Fibroblast of lung (primary cell): ENCODE measurements at regions not wholly inside any gene's neighbourhood (a gene's known extent, or its start where the extent isn't known, plus 50 kb on each side); places are given as distances from the start of the nearest gene placed in this dataset.

Experiments used
- DNase-seq, 2 donors: peaks; one replicate each; pipeline versions ENCODE4 v3.0.0 to v3.0.0-alpha.2; 2010; ENCODE audit warnings: low read depth in 2 of 2
- H2AFZ ChIP-seq: 2 replicates; pipeline ENCODE4 v1.5.1; 2012; ENCODE audit warnings: low read length, control low read depth, inconsistent platforms
- H3K27ac ChIP-seq: 2 replicates; pipeline ENCODE4 v1.5.1; 2011; ENCODE audit warnings: low read length, control low read depth; ENCODE audit not compliant: insufficient read depth
- H3K27me3 ChIP-seq: 2 replicates; pipeline ENCODE4 v1.5.1; 2011; ENCODE audit warnings: mild to moderate bottlenecking, low read length; ENCODE audit not compliant: control insufficient read depth, insufficient read depth
- H3K36me3 ChIP-seq: 2 replicates; pipeline ENCODE4 v1.5.1; 2011; ENCODE audit warnings: low read length; ENCODE audit not compliant: control insufficient read depth, insufficient read depth
- H3K4me1 ChIP-seq: 2 replicates; pipeline ENCODE4 v1.5.1; 2011; ENCODE audit warnings: low read length; ENCODE audit not compliant: control insufficient read depth, insufficient read depth; ENCODE audit errors: extremely low read depth
- H3K4me2 ChIP-seq: 2 replicates; pipeline ENCODE4 v1.5.1; 2011; ENCODE audit warnings: low read length, control low read depth; ENCODE audit not compliant: insufficient read depth; ENCODE audit errors: extremely low read depth
- H3K4me3 ChIP-seq, 4 experiments: fragments of 200-600 bp in 1 of 4; sonication (generic) in 1 of 4; replicated peaks in 1 of 4; 2 replicates each; pipeline ENCODE4 v1.5.1; 2011 to 2016; ENCODE audit warnings: low read length in 4 of 4, low read depth in 3 of 4, mild to moderate bottlenecking in 3 of 4, control low read depth in 2 of 4, inconsistent platforms in 1 of 4, mixed read lengths in 1 of 4; ENCODE audit not compliant: insufficient read depth in 1 of 4; ENCODE audit errors: control extremely low read depth in 1 of 4
- H3K79me2 ChIP-seq: 2 replicates; pipeline ENCODE4 v1.5.1; 2012; ENCODE audit warnings: mild to moderate bottlenecking, low read length, inconsistent platforms; ENCODE audit not compliant: control insufficient read depth, insufficient read depth
- H3K9ac ChIP-seq: 2 replicates; pipeline ENCODE4 v1.5.1; 2011; ENCODE audit warnings: mild to moderate bottlenecking, low read length, control low read depth; ENCODE audit not compliant: insufficient read depth
- H3K9me3 ChIP-seq: 2 replicates; pipeline ENCODE4 v1.5.1; 2012; ENCODE audit warnings: low read depth, low read length; ENCODE audit not compliant: control insufficient read depth, insufficient read depth
- H4K20me1 ChIP-seq: 2 replicates; pipeline ENCODE4 v1.5.1; 2011; ENCODE audit warnings: low read length; ENCODE audit not compliant: control insufficient read depth, insufficient read depth; ENCODE audit errors: extremely low read depth
- EZH2 ChIP-seq: IDR thresholded peaks from 2 replicates; pipeline ENCODE4 v1.5.1; 2012; ENCODE audit warnings: low read length, control low read depth, mild to moderate bottlenecking; ENCODE audit errors: missing control alignments
- TF ChIP-seq, protein P1 (sequence below), 2 donors: IDR thresholded peaks in 1 of 2; conservative IDR thresholded peaks in 1 of 2; 1 replicate in 1 of 2; 2 replicates in 1 of 2; pipeline ENCODE4 v1.5.1; 2011 to 2012; ENCODE audit warnings: low read length in 2 of 2, control low read depth in 1 of 2, inconsistent platforms in 1 of 2, low read depth in 1 of 2, mild to moderate bottlenecking in 1 of 2

DNA sequence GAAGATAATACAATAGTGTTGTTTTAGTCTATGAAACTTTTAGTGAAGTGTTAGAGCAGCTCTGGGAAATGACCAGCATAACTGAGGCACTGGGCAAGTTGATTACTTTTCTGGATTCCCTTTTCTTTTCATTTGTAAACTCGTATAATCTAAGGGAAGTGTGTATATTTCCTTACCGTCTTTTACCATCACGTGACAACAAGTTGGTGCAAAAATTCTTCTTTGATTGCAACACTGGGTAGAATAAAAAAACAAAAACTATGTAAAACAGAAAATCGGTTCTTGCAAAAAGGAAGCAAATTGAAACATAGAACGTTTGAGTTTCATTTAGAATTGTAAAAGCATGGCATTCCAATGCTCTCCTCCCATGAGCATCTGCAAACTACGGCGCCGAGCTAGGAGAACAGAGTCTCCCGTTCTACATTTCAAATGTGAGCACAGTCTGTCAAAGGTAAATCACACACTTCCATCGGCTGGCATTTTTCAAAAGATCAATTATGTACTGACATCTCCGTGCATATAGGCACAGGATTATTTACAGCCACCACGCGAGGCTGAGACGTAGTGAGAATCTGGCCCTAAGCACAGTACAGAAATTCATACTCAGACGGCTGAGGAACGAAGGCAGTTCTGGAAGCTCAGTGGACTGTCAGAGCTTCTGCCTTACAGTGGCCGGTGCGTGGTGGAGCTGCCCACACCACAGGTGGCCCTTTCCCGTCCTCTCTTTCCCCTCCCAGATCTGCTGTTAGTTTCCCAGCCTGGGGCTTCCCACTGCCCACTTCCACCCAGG is 314.0 kb downstream of the BMP7 start:
- Histone ChIP-seq H3K27ac (no peak overlapping the region), H3K9ac (no peak overlapping the region), H4K20me1 (no peaks in the 10 kb centered on the region), H3K4me3 (no peak overlapping the region), H3K27me3 (no peaks in the 10 kb centered on the region), H3K9me3 (no peaks in the 10 kb centered on the region), H3K4me2 (no peak overlapping the region), H3K36me3 (no peaks in the 10 kb centered on the region), H3K79me2 (no peaks in the 10 kb centered on the region), H2AFZ (no peak overlapping the region), H3K4me1 (no peaks in the 10 kb centered on the region)
- DNase-seq, result no peak
- TF ChIP-seq, protein P1, sequence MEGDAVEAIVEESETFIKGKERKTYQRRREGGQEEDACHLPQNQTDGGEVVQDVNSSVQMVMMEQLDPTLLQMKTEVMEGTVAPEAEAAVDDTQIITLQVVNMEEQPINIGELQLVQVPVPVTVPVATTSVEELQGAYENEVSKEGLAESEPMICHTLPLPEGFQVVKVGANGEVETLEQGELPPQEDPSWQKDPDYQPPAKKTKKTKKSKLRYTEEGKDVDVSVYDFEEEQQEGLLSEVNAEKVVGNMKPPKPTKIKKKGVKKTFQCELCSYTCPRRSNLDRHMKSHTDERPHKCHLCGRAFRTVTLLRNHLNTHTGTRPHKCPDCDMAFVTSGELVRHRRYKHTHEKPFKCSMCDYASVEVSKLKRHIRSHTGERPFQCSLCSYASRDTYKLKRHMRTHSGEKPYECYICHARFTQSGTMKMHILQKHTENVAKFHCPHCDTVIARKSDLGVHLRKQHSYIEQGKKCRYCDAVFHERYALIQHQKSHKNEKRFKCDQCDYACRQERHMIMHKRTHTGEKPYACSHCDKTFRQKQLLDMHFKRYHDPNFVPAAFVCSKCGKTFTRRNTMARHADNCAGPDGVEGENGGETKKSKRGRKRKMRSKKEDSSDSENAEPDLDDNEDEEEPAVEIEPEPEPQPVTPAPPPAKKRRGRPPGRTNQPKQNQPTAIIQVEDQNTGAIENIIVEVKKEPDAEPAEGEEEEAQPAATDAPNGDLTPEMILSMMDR (conservative IDR thresholded peaks at IDR 0.05 in 1 of 2, IDR thresholded peaks at IDR 0.05 in 1 of 2; ENCODE audit: low read depth in 1 of 2, low read length in 2 of 2), result no peak
- no peak for TF ChIP-seq EZH2

DNA sequence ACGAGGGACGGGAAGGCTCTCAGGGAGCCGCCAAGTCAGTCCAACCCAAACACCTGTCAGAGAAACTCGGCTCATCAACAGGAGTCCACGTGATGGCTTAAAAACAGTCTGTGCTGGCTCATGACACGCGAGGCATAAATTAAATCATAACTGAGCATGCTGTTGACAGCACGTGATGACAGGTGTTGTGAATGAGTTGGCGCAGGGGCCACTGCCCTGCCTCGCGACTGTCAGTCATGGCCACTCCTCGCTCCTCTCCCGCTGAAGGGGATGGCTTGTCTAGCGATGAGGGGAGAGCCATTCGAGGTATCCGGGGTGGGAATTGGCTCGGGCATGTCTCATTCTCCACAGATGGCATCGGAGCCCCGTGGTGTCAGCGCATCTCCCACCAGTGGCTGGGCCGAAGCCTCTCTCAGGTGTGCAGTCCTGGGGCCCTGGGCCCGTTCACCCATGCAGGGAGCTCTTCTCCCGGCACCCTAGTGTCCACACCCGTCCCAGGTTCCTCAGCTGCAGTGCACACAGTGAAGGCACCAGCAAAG is 313.3 kb downstream of the BMP7 start:
- H4K20me1 ChIP-seq, result no peaks in the 10 kb centered on the region
- no peaks in the 10 kb centered on the region for H3K4me1 ChIP-seq
- no peak overlapping the region for H3K27ac ChIP-seq
- TF ChIP-seq EZH2, result no peak
- TF ChIP-seq, protein P1 (conservative IDR thresholded peaks at IDR 0.05 in 1 of 2, IDR thresholded peaks at IDR 0.05 in 1 of 2; ENCODE audit: low read depth in 1 of 2, low read length in 2 of 2), result no peak
- H3K4me2 ChIP-seq, result no peak overlapping the region
- no peak for DNase-seq
- no peak overlapping the region for H3K9ac ChIP-seq
- no peak overlapping the region for H2AFZ ChIP-seq
- no peaks in the 10 kb centered on the region for H3K36me3 ChIP-seq
- no peaks in the 10 kb centered on the region for H3K27me3 ChIP-seq
- H3K9me3 ChIP-seq, result no peaks in the 10 kb centered on the region
- H3K79me2 ChIP-seq, result no peaks in the 10 kb centered on the region
- H3K4me3 ChIP-seq, result no peak overlapping the region

DNA sequence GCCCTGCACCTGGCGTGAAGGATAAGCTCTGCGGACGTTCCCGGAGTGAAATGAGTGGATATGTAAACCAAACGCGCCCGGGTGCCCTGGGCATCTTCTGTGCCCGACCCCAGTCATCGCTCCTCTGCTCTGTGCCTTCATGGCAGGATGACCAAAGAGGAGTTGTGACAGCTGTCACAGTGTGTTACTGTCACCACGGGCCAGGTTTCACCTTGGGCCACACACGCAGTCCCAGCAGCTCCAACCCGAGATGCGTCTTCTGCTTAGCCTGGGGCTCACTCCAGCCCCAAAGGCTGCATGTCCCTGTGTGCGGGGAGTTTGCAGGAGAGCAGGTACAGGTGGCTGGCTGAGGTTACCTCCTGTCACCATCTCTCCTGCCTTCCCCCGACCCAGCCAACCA is 311.6 kb downstream of the BMP7 start:
- no peaks in the 10 kb centered on the region for H3K36me3 ChIP-seq
- no peak overlapping the region for H3K4me2 ChIP-seq
- no peaks in the 10 kb centered on the region for H3K27me3 ChIP-seq
- no peaks in the 10 kb centered on the region for H3K79me2 ChIP-seq
- no peak overlapping the region for H3K27ac ChIP-seq
- no peak overlapping the region for H3K9ac ChIP-seq
- H3K4me3 ChIP-seq, result no peak overlapping the region
- no peak for DNase-seq
- TF ChIP-seq, protein P1 (conservative IDR thresholded peaks at IDR 0.05 in 1 of 2, IDR thresholded peaks at IDR 0.05 in 1 of 2; ENCODE audit: low read depth in 1 of 2, low read length in 2 of 2), result no peak
- TF ChIP-seq EZH2, result no peak
- H4K20me1 ChIP-seq, result no peaks in the 10 kb centered on the region
- H2AFZ ChIP-seq, result no peak overlapping the region
- no peaks in the 10 kb centered on the region for H3K9me3 ChIP-seq
- no peaks in the 10 kb centered on the region for H3K4me1 ChIP-seq
